GM18909 (cell line): ENCODE measurements at regions not wholly inside any gene's neighbourhood (a gene's known extent, or its start where the extent isn't known, plus 50 kb on each side); places are given as distances from the start of the nearest gene placed in this dataset.
"Not testable (repeated sequence)": the region's sequence is repeated elsewhere in the genome, so short reads cannot be mapped to it uniquely, and the experiment has no call there.

Source experiments
- ATAC-seq: cut with Tn5 transposase; IDR thresholded peaks from one replicate; pipeline ENCODE4 v1.9.1; 2021; ENCODE audit warnings: mild to moderate bottlenecking; ENCODE audit not compliant: unreplicated experiment, poor library complexity

DNA sequence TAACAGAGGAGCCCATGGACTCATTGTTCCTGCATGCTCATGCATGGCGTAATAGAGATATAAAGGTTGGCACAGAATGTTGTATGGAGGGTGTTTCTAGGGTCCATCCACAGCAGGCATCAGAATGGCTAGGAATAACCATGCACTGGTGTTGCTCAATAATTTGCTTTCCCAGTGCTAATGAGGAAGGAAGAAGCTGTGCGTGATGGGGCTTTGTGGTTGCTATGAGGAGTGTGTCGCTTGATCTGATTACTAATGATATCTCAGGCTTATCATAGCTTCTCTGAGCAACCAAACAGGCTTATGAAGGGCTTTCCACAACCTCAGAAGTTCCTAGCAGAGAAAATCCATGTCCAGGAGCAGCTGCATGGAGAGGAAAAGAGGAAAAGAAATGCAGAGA lies 151.3 kb upstream of the TRPC7 start:
- no peak for ATAC-seq

DNA sequence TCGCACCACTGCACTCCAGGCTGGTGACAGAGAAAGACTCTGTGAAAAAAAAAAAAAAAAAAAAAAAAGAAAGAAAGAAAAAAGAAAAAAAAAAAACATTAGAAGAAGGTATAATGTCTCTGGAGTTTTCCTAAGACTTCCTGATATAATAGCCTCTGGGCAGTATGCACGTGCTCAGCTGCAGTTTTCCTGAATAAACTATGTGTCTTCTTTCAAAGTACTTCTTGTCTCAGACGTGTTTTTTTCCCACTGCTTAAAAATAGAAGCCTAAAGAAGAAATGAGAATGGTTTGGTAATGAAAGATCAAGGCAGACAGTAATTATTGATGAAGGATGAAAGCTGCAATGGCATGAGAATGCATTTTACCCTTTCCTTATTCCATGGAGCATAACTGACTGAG lies 148.1 kb upstream of the TRPC7 start:
- ATAC-seq: no peak

DNA sequence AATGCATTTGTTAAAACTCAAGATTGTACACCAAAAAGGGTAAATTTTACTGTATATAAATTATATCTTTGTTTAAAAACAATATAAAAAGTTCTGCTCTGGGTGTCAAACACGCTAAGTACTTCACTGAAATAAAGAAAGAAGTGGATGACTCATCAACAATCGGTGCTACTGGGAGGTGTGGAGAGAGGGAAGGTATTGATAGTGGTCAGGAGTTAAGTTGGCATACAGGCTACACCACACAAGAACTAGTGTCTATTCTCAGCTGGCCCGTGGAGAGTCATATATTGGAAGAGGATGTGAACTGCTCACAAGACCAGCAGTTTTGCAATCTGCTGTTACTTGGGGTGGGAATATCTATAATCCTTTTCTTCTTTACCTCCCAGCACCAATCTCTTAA lies 145.7 kb upstream of the TRPC7 start:
- ATAC-seq: no peak

DNA sequence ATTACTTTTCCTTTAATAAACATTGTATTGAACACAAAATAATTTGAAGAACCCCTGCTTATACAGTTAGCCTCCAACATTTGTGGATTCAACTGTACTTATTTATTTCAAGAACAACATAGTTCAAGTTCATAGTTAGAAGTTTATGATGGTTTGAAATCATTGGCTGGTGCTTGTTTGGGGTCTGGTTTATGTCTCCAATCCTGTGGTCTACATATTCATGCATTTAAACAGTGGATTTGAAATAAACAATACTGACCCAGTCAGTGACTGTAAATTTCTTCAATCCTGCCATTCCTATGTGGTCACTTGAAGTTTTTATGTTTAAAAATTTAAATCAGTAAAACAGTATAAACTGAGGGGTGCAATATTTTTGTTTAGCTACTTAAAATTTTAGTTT lies 145.1 kb upstream of the TRPC7 start:
- no peak for ATAC-seq

DNA sequence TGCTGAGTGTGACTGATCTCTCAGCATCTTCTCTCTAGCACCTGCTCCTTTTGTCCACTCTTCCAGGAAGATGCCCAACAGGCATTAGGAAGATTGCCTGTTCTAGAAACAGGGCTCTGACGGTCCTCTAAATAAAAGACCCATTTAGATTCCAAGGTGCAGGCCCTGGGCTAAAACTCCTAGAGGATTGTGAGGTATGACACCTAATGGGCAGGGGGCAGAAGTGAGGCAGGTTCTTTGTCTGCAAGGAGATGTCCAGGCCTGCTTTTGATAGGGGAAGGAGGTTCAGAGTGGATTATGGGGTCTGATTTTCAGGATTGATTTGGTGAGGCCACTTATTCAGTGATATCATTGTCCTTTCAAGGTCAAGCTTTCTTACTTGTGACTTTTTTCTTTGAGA lies 140.8 kb upstream of the TRPC7 start:
- ATAC-seq: no peak

DNA sequence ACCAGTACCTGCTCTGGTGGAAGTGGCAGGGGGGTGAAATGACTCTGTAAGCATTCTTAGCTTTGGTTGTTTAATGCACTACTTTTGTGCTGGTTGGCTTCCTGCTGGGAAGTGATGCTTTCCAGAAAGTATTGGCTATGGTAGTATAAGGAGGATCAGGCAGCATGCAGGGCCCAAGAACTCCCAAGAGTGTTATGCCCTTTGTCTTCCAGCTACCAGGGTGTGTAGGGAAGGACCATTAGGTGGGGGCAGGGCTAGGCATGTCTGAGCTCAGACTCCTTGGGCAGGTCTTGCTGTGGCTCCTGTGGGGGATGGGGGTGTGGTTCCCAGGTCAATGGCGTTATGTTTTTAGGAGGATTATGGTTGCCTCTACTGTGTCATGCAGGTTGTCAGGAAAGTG lies 135.8 kb upstream of the TRPC7 start:
- ATAC-seq: no peak

DNA sequence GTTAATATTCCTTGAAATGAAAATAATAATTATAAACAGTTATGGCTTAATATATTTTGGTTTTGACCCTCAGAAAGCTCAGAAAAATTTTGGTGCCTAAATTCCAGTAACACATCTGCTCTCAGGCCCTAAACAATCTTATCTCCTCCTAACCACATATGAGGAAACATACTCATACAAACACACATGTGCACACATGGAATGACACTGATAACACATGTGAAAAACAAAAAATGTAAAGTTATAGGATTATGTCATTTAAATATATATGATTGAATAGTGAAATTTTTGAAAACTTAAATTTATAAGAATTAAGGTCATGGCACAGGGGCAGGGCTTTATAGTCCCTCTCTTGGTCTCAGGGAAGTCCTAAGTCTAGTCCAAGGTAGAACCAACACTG lies 127.2 kb upstream of the TRPC7 start:
- ATAC-seq: no peak

DNA sequence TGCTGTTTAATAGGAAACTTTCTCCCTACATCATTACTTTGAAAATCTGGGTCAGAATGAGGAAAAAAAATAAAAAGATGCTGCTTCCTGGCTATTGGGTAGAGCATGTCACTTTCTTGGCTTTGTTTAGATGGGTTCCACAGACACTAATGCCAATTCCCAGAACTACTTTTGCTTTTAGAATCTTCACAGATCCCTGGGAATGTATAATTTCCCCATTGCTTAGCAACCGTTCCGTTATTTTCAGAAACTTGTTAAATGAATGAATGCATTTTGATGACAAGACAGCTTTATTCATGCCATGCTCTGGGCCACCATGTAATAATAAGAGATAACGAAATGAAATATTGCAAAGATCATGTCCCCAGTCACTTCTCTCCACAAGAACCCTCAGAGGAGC lies 126.5 kb upstream of the TRPC7 start:
- ATAC-seq: no peak

DNA sequence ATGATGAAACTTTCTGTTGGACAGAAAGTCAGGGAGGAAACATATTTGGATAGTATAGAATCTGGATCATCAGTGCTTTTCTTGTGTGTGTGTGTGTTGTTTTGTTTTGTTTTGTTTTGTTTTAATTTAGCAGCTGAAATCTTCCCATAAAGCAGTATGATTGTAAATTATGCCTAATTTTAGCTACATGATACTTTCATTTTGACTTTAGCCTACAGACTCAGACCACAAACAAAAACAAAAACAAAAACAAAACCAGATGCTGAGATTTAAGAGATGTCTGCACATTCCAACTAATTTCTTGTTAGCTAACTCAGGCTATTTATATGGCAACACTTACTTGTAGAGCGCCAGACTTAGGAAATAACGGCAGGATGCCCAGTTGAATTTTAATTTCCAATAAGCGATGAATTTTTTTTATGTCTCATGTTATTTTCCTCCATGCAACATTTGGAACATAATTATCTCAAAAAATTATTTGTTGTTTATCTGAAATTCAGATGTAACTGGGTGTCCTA lies 119.5 kb upstream of the TRPC7 start:
- no peak for ATAC-seq

DNA sequence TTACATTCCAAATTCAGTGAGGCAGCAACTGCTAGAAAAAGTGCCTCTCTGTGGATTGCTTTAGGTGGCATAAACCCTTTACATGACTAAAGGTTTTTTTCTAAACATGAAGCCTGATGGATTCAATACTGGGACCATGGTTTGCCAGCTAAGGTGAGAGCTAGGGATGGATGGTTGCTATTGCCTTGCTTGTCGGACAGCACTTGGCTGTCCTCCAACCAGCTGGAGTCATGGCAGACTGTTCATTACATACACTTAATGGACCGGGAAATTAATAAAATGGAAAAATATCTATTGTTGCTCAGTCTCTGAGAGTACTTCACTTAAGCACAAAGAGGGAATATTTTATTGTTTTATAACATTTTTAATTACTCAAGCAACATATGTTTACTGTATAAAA lies 116.9 kb upstream of the TRPC7 start:
- no peak for ATAC-seq

DNA sequence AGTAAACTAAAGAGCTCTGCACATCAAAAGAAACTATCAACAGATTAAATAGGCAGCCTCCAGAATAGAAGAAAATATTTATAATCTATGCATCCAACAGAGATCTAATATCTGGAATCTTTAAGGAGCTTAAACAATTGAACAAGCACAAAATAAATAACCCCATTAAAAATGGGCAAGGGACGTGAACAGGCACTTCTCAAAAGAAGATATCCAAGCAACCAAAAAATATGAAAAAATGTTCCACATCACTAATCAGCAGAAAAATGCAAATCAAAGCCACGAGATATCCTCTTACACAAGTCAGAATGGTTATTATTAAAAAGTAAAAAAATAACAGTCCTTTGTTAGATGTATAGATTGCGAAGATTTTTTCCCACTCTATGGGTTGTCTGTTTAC lies 109.1 kb upstream of the TRPC7 start:
- no peak for ATAC-seq

DNA sequence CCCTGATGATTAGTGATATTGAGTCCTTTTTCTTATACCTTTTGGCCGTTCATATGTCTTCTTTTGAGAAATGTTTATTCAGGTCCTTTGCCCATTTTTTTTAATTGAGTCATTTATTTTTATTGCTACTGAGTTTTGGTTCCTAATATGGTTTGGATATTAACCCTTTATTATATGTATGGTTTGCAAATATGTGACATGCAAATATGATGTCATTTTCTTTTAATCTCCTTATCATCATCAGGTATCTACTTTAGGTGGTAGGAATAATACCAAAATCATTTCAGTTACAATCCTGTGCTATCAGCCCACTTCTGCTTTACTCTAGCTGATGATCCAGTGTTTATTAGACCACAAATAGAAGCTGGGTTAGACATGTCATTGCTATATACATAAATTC lies 102.3 kb upstream of the TRPC7 start:
- ATAC-seq: no peak

DNA sequence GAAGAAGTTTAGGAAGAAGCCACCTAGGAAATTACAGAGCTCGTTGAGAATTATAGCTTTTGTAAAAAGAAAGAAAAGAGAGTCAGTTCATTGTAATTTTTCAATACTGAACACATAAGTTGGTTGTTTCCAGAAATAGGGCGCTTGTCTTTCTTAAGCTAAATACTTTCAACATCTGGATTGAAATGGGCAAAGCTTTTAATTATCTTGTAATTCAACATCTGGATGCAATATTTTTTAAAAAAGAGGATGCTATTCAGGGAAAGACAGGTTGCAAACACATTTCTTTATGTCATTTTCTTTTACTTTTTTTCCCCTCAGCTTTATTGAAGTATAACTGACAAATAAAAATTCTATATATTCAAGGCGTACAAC lies 100.7 kb upstream of the TRPC7 start:
- ATAC-seq: no peak

DNA sequence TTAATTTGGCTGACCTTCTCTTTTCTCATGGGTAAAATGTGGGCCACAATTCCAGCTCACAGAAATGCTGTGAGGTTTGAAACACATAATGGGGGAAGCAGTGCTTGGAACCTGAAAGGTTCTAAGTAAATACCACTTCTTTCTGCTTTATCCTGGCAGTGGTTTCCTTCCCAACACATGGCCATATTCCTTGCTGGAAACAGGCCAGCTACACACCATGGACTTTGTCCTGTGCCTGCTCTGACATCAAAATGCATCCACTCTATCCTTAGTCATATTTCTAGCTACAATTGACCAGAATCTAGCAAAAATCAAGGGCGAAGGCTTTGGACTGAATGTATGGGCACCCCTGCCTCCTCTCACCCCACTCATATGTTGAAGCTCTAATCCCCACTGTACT lies 93.1 kb upstream of the TRPC7 start:
- no peak for ATAC-seq

DNA sequence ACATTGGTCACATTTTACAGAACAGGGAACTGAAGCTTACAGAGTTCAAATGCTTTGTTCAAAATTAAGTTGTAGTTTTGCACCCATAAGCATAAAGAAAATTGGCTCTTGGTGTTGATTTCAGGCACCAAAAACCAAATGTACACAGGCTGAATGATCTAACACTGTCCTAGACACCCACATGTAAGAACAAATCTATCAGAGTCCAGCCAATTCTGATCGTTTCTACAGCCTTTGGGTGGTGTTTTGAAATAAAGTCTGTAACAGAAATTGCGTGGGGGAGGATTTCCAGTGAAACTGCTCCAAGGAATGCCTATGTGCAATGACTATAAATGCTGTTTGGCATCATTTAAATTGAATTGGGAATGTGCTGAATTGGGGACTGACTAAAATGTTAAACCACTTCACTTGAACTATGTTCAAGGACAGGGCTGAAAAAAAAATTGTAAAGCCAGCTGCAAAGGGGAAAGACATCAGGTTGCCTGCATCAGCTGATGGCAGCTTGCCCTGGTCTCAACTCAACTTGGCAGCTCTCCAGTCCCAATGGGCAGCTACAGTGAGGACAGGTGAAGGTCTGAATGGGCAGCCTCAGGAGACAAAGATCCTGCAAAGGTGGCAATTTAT lies 92.2 kb upstream of the TRPC7 start:
- no peak for ATAC-seq

DNA sequence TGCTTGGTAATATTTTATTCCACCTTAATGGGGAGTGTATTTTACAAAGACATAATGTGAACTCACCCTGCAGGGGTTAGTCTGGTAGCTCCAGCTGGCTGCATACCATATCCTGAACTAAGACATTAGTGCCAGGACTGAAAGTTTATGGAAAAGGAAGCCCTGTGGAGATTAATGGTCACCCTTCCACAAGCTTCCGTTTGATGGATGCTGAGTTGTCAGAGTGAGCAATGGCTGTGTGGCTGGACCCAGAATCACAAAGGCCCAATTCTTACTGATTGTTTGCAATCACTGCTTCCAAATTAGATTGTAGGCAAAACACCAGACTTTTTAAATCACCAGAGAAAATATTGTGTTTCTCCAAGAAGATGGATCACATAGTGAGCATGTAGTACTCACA lies 90.1 kb upstream of the TRPC7 start:
- no peak for ATAC-seq

DNA sequence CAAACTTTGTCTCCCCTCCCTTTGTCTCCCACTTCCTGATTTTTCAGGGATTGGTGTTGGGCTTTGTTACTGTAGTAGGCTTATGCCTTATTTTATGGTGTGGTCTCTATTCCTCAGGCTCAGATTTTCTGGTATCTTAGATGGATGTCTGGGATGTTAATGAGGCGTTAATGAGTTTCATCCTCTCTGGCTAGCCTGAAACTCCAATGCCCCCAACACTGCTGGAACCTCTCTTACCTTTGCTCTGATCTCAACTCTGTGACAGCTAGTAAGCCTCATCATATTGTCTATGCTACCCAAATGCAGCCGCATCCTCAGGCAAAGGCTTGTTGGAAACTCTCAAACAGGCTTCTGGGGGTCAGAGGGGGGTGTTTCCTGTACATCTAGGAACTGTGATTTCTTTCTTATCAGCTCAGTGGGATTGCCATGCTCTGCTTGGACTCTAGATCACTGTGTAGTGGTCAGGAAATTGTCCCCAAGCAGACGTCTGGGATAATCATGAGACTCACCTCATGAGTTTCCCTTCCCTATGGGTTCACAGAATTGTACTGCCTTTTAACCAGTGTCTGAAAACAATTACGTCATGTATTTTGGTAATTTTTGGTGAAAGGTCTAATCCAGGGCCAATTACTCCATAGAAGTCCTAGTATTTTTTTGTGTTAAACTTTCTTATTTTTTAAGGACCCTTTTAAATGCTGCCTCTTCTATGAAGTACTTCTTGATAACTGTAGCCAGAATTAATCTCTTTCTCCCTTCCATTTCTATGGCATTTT lies 88.8 kb upstream of the TRPC7 start:
- no peak for ATAC-seq

DNA sequence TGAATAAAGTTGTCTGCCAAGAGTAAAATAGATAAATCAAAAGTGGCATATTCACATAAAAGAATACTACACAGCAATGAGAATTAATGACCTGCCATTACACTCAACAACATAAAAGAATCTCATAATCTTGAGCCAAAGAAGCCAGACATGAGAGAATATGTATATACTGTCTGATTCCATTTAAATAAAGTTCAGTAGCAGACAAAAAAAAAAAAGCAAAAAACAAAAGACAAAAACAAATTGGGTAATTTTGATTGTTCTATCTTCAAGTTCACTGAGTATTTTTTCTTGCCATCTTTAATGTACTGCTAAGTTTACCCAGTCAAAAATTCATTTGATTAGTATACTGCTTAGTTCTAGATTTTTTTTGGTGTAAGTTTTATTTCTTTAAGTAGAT lies 87.9 kb upstream of the TRPC7 start:
- ATAC-seq: no peak

DNA sequence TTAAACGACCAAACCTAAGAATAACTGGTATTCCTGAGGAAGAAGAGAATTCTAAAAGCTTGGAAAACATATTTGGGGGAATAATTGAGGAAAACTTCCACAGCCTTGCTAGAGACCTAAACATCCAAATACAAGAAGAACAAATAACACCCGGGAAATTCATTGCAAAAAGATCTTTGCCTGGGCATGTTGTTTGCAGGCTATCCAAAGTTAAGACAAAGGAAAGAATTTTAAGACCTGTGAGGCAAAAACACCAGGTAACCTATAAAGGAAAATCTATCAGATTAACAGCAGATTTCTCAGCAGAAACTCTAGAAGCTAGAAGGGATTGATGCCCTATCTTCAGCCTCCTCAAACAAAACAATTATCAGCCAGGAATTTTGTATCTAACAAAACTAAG lies 82.2 kb upstream of the TRPC7 start:
- ATAC-seq: not testable (repeated sequence)

DNA sequence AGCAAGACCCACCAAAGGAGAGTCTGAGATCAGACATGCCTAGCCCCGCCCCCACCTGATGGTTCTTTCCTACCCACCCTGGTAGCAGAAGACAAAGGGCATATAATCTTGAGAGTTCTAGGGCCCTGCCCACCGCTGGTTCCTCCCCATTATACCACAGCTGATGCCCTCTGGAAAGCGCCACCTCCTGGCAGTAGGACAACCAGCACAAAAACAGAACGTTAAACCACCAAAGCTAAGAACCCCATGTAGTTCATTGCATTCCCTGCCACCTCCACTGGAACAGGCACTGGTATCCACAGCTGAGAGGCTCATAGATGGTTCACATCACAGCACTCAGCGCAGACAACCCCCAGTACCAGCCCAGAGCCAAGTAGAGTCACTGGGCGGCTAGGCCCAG lies 81.2 kb upstream of the TRPC7 start:
- no peak for ATAC-seq

DNA sequence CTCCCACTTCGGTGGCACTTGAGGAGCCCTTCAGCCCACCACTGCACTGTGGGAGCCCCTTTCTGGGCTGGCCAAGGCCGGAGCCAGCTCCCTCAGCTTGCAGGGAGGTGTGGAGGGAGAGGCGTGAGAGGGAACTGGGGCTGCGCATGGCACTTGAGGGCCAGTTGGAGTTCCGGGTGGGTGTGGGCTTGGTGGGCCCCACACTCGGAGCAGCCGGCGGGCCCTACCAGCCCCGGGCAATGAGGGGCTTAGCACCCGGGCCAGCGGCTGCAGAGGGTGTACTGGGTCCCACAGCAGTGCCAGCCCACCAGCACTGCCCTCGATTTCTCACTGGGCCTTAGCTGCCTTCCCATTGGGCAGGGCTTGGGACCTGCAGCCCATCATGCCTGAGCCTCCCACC lies 78.8 kb upstream of the TRPC7 start:
- not testable (repeated sequence) for ATAC-seq

DNA sequence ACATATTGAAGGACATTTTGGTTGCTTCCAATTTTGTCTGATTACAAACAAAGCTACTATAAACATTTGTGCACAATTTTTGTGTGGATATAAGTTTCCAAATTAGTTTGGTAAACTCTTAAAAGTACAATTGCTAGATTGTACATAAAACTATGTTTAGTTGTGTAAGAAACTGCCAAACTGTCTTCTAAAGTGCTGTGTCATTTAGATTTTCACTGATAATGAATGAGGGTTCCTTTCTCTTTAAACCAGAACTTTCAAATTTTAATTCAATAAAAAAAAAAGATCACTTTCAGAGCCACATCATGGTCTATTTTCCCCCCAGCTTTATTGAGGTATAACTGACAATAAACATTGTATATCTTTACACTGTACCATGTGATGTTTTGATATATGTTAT lies 74.0 kb upstream of the TRPC7 start:
- ATAC-seq: no peak
